ENCODE measurements at regions not wholly inside any gene's neighbourhood (a gene's known extent, or its start where the extent isn't known, plus 50 kb on each side); places are given as distances from the start of the nearest gene placed in this dataset.
A peak's percentile ranks its signal among the peaks of the same experiment; 100 is the strongest.
"Not testable (repeated sequence)": the region's sequence is repeated elsewhere in the genome, so short reads cannot be mapped to it uniquely, and the experiment has no call there.

DNA sequence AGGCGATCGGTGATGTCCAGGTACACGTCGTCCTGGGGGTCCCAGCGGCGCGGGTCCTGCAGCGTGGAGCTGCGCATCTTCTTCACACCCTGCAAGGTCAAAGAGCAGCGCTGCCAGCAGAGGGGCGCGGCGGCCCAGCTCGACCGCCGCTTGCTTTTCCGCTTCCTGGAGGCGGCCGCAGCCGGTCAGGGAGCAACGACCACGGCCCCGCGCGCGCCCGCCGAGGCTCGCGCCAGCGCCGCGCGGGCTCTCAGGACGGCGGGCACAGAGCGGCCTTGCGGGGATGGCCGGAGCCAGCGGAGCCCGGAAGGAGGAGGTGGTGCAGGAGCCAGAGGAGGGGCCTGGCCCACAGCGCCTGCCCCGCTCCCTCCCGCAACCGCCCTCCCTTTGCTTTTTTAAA lies 76.4 kb upstream of the CDC14C start:
- peak; percentile 40; the same call in 2 of the 3 replicates for ATAC-seq

DNA sequence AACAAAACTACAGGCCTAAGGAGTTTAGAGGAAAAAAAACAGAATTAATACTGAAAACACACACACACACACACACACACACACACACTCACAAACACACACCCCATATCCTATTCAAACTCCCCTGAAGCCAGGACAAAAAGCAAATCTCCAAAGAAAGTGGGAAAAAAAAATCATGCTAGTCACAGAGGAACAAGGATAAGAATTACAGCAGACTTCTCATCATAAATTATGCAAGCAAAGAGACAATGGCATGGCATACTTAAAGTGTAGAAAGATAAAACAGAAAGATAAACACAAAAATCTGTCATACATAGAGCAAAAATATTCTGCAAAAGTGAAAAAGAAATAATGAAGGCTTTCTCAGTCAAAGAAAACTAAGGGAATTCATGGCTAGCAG lies 63.9 kb upstream of the CDC14C start:
- ATAC-seq: not testable (repeated sequence)

More for the DNA sequence above, 76.4 kb upstream of the CDC14C start:
- TF ChIP-seq TOX (CRISPR knock-in tag; IDR thresholded peaks at IDR 0.05; ENCODE audit: borderline replicate concordance) (no peak), SNAI2 (CRISPR knock-in tag; IDR thresholded peaks at IDR 0.05) (no peak), ZNF8 (CRISPR knock-in tag; IDR thresholded peaks at IDR 0.05) (no peak), ZNF565 (CRISPR knock-in tag; conservative IDR thresholded peaks at IDR 0.05; ENCODE audit: low read depth) (no peak), ARNTL (CRISPR knock-in tag; IDR thresholded peaks at IDR 0.05; ENCODE audit: borderline replicate concordance, low read depth) (no peak), OSR1 (CRISPR knock-in tag; IDR thresholded peaks at IDR 0.05) (no peak)
- TF ChIP-seq, protein P1, sequence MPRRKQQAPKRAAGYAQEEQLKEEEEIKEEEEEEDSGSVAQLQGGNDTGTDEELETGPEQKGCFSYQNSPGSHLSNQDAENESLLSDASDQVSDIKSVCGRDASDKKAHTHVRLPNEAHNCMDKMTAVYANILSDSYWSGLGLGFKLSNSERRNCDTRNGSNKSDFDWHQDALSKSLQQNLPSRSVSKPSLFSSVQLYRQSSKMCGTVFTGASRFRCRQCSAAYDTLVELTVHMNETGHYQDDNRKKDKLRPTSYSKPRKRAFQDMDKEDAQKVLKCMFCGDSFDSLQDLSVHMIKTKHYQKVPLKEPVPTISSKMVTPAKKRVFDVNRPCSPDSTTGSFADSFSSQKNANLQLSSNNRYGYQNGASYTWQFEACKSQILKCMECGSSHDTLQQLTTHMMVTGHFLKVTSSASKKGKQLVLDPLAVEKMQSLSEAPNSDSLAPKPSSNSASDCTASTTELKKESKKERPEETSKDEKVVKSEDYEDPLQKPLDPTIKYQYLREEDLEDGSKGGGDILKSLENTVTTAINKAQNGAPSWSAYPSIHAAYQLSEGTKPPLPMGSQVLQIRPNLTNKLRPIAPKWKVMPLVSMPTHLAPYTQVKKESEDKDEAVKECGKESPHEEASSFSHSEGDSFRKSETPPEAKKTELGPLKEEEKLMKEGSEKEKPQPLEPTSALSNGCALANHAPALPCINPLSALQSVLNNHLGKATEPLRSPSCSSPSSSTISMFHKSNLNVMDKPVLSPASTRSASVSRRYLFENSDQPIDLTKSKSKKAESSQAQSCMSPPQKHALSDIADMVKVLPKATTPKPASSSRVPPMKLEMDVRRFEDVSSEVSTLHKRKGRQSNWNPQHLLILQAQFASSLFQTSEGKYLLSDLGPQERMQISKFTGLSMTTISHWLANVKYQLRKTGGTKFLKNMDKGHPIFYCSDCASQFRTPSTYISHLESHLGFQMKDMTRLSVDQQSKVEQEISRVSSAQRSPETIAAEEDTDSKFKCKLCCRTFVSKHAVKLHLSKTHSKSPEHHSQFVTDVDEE (CRISPR knock-in tag; IDR thresholded peaks at IDR 0.05): no peak
- TF ChIP-seq, protein P2, sequence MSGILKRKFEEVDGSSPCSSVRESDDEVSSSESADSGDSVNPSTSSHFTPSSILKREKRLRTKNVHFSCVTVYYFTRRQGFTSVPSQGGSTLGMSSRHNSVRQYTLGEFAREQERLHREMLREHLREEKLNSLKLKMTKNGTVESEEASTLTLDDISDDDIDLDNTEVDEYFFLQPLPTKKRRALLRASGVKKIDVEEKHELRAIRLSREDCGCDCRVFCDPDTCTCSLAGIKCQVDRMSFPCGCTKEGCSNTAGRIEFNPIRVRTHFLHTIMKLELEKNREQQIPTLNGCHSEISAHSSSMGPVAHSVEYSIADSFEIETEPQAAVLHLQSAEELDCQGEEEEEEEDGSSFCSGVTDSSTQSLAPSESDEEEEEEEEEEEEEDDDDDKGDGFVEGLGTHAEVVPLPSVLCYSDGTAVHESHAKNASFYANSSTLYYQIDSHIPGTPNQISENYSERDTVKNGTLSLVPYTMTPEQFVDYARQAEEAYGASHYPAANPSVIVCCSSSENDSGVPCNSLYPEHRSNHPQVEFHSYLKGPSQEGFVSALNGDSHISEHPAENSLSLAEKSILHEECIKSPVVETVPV (CRISPR knock-in tag; IDR thresholded peaks at IDR 0.05): no peak

DNA sequence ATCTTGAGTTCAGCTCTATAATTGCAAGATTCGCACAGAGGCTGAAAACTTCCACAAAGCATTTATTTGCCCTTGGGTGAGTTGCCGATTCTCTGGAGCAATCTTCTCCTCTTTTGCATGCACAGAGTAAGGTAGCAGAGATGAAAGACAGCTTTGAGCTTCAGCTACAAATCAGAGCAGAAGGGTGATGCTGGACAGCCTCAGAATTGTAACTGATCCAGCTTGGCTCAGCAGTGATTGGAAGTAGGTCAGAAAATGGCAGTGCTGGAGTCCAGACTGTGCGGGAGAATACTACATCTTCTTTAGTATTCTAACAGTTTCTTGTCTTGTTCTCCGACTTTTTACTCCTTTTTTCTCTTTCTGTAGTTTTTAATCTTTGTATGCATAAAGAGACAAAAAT lies 55.4 kb upstream of the CDC14C start:
- TF ChIP-seq, protein P3, sequence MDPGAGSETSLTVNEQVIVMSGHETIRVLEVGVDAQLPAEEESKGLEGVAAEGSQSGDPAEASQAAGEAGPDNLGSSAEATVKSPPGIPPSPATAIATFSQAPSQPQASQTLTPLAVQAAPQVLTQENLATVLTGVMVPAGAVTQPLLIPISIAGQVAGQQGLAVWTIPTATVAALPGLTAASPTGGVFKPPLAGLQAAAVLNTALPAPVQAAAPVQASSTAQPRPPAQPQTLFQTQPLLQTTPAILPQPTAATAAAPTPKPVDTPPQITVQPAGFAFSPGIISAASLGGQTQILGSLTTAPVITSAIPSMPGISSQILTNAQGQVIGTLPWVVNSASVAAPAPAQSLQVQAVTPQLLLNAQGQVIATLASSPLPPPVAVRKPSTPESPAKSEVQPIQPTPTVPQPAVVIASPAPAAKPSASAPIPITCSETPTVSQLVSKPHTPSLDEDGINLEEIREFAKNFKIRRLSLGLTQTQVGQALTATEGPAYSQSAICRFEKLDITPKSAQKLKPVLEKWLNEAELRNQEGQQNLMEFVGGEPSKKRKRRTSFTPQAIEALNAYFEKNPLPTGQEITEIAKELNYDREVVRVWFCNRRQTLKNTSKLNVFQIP (CRISPR knock-in tag; IDR thresholded peaks at IDR 0.05; ENCODE audit: borderline replicate concordance, low read depth): no peak
- TF ChIP-seq ZNF8 (CRISPR knock-in tag; IDR thresholded peaks at IDR 0.05) (no peak), ZFP3 (CRISPR knock-in tag; IDR thresholded peaks at IDR 0.05) (no peak), ZNF565 (CRISPR knock-in tag; conservative IDR thresholded peaks at IDR 0.05; ENCODE audit: low read depth) (no peak), ARNTL (CRISPR knock-in tag; IDR thresholded peaks at IDR 0.05; ENCODE audit: borderline replicate concordance, low read depth) (no peak), PPARA (CRISPR knock-in tag; IDR thresholded peaks at IDR 0.05; ENCODE audit: borderline replicate concordance) (no peak)
- TF ChIP-seq, protein P4, sequence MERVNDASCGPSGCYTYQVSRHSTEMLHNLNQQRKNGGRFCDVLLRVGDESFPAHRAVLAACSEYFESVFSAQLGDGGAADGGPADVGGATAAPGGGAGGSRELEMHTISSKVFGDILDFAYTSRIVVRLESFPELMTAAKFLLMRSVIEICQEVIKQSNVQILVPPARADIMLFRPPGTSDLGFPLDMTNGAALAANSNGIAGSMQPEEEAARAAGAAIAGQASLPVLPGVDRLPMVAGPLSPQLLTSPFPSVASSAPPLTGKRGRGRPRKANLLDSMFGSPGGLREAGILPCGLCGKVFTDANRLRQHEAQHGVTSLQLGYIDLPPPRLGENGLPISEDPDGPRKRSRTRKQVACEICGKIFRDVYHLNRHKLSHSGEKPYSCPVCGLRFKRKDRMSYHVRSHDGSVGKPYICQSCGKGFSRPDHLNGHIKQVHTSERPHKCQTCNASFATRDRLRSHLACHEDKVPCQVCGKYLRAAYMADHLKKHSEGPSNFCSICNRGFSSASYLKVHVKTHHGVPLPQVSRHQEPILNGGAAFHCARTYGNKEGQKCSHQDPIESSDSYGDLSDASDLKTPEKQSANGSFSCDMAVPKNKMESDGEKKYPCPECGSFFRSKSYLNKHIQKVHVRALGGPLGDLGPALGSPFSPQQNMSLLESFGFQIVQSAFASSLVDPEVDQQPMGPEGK (CRISPR knock-in tag; IDR thresholded peaks at IDR 0.05; ENCODE audit: borderline replicate concordance): no peak

DNA sequence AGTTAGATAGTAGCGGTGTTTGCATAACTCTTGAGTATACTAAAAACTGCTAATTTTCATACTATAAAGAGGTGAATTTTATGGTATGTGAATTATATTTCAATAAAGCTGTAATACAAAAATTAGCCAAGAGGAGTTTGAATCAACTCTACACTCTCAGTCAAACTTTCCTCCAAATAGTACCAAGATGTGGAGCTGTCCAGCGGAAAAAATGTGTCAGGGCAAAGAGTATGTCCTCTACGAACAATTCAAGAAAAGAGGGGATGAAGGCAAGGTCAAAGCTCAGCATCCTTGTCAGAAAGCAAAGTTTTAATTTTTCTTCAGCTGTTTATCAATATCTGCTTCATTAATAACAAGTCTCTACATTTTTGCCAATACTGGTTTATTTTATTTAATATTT lies 51.8 kb upstream of the CDC14C start:
- no peak for ATAC-seq
- TF ChIP-seq ZNF565 (CRISPR knock-in tag; conservative IDR thresholded peaks at IDR 0.05; ENCODE audit: low read depth) (no peak), GLIS3 (CRISPR knock-in tag; IDR thresholded peaks at IDR 0.05) (no peak), ESRRG (CRISPR knock-in tag; IDR thresholded peaks at IDR 0.05) (no peak), BACH2 (CRISPR knock-in tag; IDR thresholded peaks at IDR 0.05; ENCODE audit: borderline replicate concordance) (no peak), ZC3H10 (CRISPR knock-in tag; IDR thresholded peaks at IDR 0.05) (no peak), PPARA (CRISPR knock-in tag; IDR thresholded peaks at IDR 0.05; ENCODE audit: borderline replicate concordance) (no peak), SNAI2 (CRISPR knock-in tag; IDR thresholded peaks at IDR 0.05) (no peak), RARB (CRISPR knock-in tag; IDR thresholded peaks at IDR 0.05) (no peak), ZFP30 (CRISPR knock-in tag; IDR thresholded peaks at IDR 0.05) (no peak), ZFP3 (CRISPR knock-in tag; IDR thresholded peaks at IDR 0.05) (no peak), ZNF8 (CRISPR knock-in tag; IDR thresholded peaks at IDR 0.05) (no peak), OSR1 (CRISPR knock-in tag; IDR thresholded peaks at IDR 0.05) (no peak), TCF4 (CRISPR knock-in tag; IDR thresholded peaks at IDR 0.05; ENCODE audit: borderline replicate concordance) (no peak)
- TF ChIP-seq, protein P4 (CRISPR knock-in tag; IDR thresholded peaks at IDR 0.05; ENCODE audit: borderline replicate concordance): no peak
- TF ChIP-seq, protein P3 (CRISPR knock-in tag; IDR thresholded peaks at IDR 0.05; ENCODE audit: borderline replicate concordance, low read depth): no peak
- TF ChIP-seq, protein P2 (CRISPR knock-in tag; IDR thresholded peaks at IDR 0.05): no peak
- TF ChIP-seq, protein P5, sequence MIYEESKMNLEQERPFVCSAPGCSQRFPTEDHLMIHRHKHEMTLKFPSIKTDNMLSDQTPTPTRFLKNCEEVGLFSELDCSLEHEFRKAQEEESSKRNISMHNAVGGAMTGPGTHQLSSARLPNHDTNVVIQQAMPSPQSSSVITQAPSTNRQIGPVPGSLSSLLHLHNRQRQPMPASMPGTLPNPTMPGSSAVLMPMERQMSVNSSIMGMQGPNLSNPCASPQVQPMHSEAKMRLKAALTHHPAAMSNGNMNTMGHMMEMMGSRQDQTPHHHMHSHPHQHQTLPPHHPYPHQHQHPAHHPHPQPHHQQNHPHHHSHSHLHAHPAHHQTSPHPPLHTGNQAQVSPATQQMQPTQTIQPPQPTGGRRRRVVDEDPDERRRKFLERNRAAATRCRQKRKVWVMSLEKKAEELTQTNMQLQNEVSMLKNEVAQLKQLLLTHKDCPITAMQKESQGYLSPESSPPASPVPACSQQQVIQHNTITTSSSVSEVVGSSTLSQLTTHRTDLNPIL (CRISPR knock-in tag; IDR thresholded peaks at IDR 0.05; ENCODE audit: low read depth): no peak

More for the DNA sequence above, 55.4 kb upstream of the CDC14C start:
- no peak for ATAC-seq

All from SK-N-SH treated with all-trans-retinoic acid at 6 μM for 48 hours (cell line).